WI38 (cell line): ENCODE measurements at regions not wholly inside any gene's neighbourhood (a gene's known extent, or its start where the extent isn't known, plus 50 kb on each side); places are given as distances from the start of the nearest gene placed in this dataset.

Source experiments
- H3K4me3 ChIP-seq: 2 replicates; pipeline ENCODE4 v1.5.1; 2011; ENCODE audit warnings: low read depth, mild to moderate bottlenecking, control low read depth, low read length
- CTCF ChIP-seq: IDR thresholded peaks from 2 replicates; pipeline ENCODE4 v1.5.1; 2012; ENCODE audit warnings: low read depth, mild to moderate bottlenecking, control low read depth, low read length

- no peak for TF ChIP-seq CTCF
- H3K4me3 ChIP-seq, result no peak overlapping the region
Observed at GRCh38 chr5:164799391-164799790, 1294.0 kb downstream of the MAT2B start.

GRCh38 chr5:164801910-164802309 is 1296.5 kb downstream of the MAT2B start:
- no peak overlapping the region for H3K4me3 ChIP-seq
- no peak for TF ChIP-seq CTCF

- H3K4me3 ChIP-seq, result no peak overlapping the region
- no peak for TF ChIP-seq CTCF
Observed at GRCh38 chr5:164809821-164810220, 1304.4 kb downstream of the MAT2B start.

GRCh38 chr5:164818445-164818844 is 1313.0 kb downstream of the MAT2B start:
- TF ChIP-seq CTCF, result no peak
- H3K4me3 ChIP-seq, result no peak overlapping the region

GRCh38 chr5:164824671-164825070 is 1319.3 kb downstream of the MAT2B start:
- H3K4me3 ChIP-seq, result no peak overlapping the region

GRCh38 chr5:164832516-164832915 is 1327.1 kb downstream of the MAT2B start:
- no peak for TF ChIP-seq CTCF
- H3K4me3 ChIP-seq, result no peak overlapping the region

More at GRCh38 chr5:164824671-164825070, 1319.3 kb downstream of the MAT2B start:
- TF ChIP-seq CTCF, result no peak

GRCh38 chr5:164844348-164844747 is 1338.9 kb downstream of the MAT2B start:
- no peak for TF ChIP-seq CTCF
- no peak overlapping the region for H3K4me3 ChIP-seq
